GM10266 (cell line): ENCODE measurements at regions not wholly inside any gene's neighbourhood (a gene's known extent, or its start where the extent isn't known, plus 50 kb on each side); places are given as distances from the start of the nearest gene placed in this dataset.

Experiments used
- DNase-seq: peaks from one replicate; pipeline ENCODE4 v3.0.0; 2012; ENCODE audit errors: extremely low spot score
- TF ChIP-seq, protein P1 (sequence below): IDR thresholded peaks from 2 replicates; pipeline ENCODE4 v1.5.1; 2012; ENCODE audit warnings: mild to moderate bottlenecking, low read depth; ENCODE audit not compliant: control insufficient read depth, insufficient read depth; ENCODE audit errors: missing control alignments

DNA sequence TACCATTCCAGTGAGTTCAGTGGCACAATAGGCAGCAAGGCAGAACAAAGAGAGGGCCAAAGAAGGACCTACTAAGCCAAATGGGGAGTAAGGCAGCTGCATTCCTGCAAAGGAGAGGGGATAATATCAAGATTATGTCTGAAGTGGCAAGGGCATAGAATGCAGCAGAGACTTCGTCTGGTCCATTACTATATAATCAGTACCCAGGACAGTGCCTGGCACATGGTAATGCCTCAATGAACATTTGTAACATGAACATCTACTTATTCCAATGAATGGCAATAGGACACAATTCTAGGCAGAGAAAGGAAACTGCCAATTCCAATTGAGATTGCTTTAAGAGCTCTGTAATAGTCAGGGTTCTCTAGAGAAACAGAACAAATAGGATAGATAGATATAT is 82.1 kb upstream of the STAC start:
- DNase-seq = no peak
- TF ChIP-seq, protein P1, sequence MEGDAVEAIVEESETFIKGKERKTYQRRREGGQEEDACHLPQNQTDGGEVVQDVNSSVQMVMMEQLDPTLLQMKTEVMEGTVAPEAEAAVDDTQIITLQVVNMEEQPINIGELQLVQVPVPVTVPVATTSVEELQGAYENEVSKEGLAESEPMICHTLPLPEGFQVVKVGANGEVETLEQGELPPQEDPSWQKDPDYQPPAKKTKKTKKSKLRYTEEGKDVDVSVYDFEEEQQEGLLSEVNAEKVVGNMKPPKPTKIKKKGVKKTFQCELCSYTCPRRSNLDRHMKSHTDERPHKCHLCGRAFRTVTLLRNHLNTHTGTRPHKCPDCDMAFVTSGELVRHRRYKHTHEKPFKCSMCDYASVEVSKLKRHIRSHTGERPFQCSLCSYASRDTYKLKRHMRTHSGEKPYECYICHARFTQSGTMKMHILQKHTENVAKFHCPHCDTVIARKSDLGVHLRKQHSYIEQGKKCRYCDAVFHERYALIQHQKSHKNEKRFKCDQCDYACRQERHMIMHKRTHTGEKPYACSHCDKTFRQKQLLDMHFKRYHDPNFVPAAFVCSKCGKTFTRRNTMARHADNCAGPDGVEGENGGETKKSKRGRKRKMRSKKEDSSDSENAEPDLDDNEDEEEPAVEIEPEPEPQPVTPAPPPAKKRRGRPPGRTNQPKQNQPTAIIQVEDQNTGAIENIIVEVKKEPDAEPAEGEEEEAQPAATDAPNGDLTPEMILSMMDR = no peak

DNA sequence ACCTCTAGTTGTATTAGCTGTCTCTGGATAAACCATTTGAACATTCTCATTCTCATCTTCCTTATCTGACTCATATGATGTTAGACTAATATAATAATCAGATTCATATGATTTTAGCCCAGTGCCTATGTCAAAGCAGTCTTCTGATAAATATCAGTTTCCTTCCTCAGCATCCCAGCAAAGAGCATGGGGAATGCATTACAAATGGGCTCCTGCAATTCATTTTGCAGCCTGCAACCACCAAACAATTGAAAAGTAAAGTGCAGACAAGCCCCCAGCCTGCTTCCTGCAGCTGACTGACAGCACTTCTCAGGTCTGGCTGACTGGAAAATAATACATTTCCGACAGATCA is 78.2 kb upstream of the STAC start:
- TF ChIP-seq, protein P1 = no peak
- DNase-seq = no peak

DNA sequence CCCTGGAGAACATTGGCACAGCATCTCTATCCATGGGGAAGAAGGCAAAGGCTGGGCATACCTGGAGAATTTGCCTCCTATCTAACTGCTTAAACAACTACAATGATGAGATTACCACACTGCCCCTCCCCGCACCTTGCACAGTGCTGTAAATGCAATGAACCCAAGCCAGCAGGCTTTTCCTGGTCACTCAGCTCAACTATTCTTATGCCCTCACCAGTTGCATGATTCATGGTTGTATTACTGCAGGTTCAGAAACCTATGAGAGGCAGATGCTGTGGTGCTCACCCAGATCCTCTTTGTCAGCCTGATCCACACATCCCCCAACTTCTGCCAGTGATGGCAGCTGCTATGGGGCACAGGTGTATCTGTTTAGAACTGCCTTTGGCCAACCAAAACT is 77.7 kb upstream of the STAC start:
- TF ChIP-seq, protein P1 = no peak
- DNase-seq = no peak

DNA sequence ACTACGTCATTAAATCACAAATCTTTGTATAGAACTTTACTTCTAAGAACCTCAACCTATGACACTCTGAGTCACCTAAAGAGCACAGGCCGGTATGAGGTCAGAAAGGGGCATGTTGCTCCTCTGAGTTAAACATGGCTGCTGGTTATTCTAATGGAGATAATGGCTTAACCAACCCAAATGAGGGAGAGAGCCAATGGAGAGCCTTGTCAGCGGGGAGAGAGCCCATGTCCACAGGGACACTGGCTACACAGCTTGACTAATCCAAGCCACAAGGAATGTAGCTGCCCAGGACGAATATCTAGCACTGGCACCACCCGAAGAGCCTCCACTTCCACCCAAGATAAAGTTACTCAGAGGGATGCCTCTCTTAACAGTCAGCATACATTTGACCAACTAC is 77.0 kb upstream of the STAC start:
- TF ChIP-seq, protein P1 = no peak
- DNase-seq = no peak

DNA sequence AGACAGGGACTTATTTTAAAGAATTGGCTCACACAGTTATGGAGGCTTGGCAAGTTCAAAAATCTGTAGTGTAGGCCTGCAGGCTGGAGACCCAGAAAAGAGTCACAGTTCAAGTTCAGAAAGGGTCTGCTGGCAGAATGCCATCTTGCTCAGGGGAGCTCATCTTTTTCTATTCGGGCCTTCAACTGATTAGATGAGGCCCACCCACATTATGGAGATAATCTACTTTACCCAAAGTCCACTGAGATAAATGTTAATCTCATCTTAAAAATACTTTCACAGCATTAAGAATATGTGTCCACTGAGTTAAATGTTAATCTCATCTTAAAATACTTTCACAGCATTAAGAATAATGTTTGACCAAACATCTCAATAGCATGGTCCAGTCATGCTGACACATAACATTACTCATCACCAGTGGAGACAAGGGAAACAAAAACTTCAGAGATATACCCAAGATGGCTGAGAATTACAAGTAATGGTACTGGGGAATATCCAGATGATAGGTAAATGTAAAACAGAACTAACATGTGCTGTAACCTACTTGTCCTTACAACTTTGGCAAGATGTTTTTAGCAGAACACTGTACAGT is 74.3 kb upstream of the STAC start:
- TF ChIP-seq, protein P1 = no peak
- DNase-seq = no peak

DNA sequence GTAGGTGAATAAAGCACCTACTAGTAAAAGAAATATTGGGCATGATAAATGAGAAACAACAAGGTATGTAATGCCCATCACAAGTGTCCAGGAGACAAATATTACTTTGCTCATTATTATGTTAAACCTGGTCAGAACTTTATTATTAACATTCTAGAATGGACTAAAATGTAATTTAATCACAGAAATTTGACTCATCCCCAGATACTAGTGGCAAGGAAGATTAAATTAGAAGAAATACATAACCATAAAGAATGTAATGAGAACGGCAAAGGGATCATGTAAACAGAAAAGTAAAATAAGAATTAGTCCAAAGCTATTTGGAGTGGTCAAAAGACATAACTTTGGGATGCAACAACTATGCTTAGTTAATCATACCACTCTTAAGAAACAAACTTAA is 71.2 kb upstream of the STAC start:
- no peak for DNase-seq
- TF ChIP-seq, protein P1 = no peak

DNA sequence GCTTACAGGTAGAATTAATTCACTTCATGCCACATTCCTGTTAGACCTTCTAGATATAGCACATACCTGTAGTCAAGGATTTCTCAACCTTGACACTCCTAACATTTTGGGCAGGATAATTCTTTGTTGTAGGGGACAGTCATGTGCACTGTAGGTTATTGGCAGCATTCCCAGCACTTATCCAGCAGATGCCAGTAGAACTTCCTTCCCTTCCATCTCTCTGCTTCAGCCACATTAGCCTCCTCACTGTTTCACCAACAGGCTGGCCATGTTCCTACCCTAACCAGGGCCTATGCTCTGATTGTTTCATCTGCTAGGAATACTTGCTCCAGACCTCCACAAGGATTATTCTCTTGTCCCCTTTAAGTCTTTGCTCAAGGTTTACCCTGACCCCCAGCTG is 68.0 kb upstream of the STAC start:
- no peak for DNase-seq
- TF ChIP-seq, protein P1 = no peak
